ENCODE measurements at regions not wholly inside any gene's neighbourhood (a gene's known extent, or its start where the extent isn't known, plus 50 kb on each side); places are given as distances from the start of the nearest gene placed in this dataset.

- no peak for TF ChIP-seq CTCF (IDR thresholded peaks at IDR 0.05; ENCODE audit: insufficient read depth, low read length, poor library complexity, severe bottlenecking)
- TF ChIP-seq EZH2phosphoT487 (conservative IDR thresholded peaks at IDR 0.05; ENCODE audit: low read length), result no peak
Observed at GRCh38 chr13:69363360-69363759, 744.3 kb upstream of the ATXN8OS start.
